DOHH2 (cell line): ENCODE measurements at regions not wholly inside any gene's neighbourhood (a gene's known extent, or its start where the extent isn't known, plus 50 kb on each side); places are given as distances from the start of the nearest gene placed in this dataset.

Experiments
- H3F3A ChIP-seq: fragments of 200-600 bp; sonication (generic), shearing (Covaris generic); 2 replicates; pipeline ENCODE4 v1.6.0; 2016; ENCODE audit warnings: antibody characterized with exemption, mild to moderate bottlenecking; ENCODE audit not compliant: control insufficient read depth, insufficient read depth
- H3K27ac ChIP-seq: fragments of 200-600 bp; sonication (generic); 2 replicates; pipeline ENCODE4 v1.5.1; 2014; ENCODE audit warnings: low read depth, mild to moderate bottlenecking, low read length, moderate library complexity
- H3K27me3 ChIP-seq: fragments of 200-600 bp; sonication (generic); 2 replicates; pipeline ENCODE4 v1.6.1; 2014; ENCODE audit warnings: mild to moderate bottlenecking, low read length, mixed read lengths; ENCODE audit not compliant: control insufficient read depth
- H3K36me3 ChIP-seq: fragments of 200-600 bp; sonication (generic); 2 replicates; pipeline ENCODE4 v1.6.1; 2014; ENCODE audit warnings: mild to moderate bottlenecking, low read length, moderate library complexity, mixed read lengths; ENCODE audit not compliant: control insufficient read depth
- H3K4me1 ChIP-seq: fragments of 200-600 bp; sonication (generic); 2 replicates; pipeline ENCODE4 v1.6.1; 2014; ENCODE audit warnings: mild to moderate bottlenecking, low read length, mixed read lengths; ENCODE audit not compliant: control insufficient read depth
- H3K4me2 ChIP-seq: fragments of 200-600 bp; sonication (generic); 2 replicates; pipeline ENCODE4 v1.6.0; 2014; ENCODE audit warnings: mild to moderate bottlenecking, low read length, moderate library complexity
- H3K4me3 ChIP-seq: fragments of 200-600 bp; sonication (generic); 2 replicates; pipeline ENCODE4 v1.5.1; 2014; ENCODE audit warnings: mild to moderate bottlenecking, low read length, mixed read lengths
- H3K79me2 ChIP-seq: fragments of 200-600 bp; sonication (generic); 2 replicates; pipeline ENCODE4 v1.6.1; 2014; ENCODE audit warnings: mild to moderate bottlenecking, low read length, mixed read lengths; ENCODE audit not compliant: control insufficient read depth
- H3K9me2 ChIP-seq: fragments of 200-600 bp; sonication (generic); replicated peaks from 2 replicates; pipeline ENCODE4 v1.6.1; 2014; ENCODE audit warnings: mild to moderate bottlenecking, low read length, mixed read lengths; ENCODE audit not compliant: control insufficient read depth
- H3K9me3 ChIP-seq: fragments of 200-600 bp; sonication (generic); 2 replicates; pipeline ENCODE4 v1.6.1; 2014; ENCODE audit warnings: antibody characterized with exemption, low read length, mixed read lengths; ENCODE audit not compliant: control insufficient read depth, insufficient read depth
- H4K20me1 ChIP-seq: fragments of 200-600 bp; sonication (generic); 2 replicates; pipeline ENCODE4 v1.6.0; 2014; ENCODE audit warnings: low read depth, mild to moderate bottlenecking, antibody characterized with exemption, low read length, moderate library complexity; ENCODE audit not compliant: control insufficient read depth, insufficient read depth
- EZH2phosphoT487 ChIP-seq: fragments of 200-600 bp; sonication (generic); IDR thresholded peaks from 2 replicates; pipeline ENCODE4 v1.6.1; 2017; ENCODE audit warnings: borderline replicate concordance, mild to moderate bottlenecking, antibody characterized with exemption, low read length, moderate library complexity, mixed read lengths
- TF ChIP-seq, protein P1 (sequence below): fragments of 200-600 bp; sonication (generic); IDR thresholded peaks from one replicate; pipeline ENCODE4 v1.5.1; 2014; ENCODE audit warnings: antibody characterized with exemption, mild to moderate bottlenecking, low read depth, low read length; ENCODE audit not compliant: poor library complexity, severe bottlenecking

DNA sequence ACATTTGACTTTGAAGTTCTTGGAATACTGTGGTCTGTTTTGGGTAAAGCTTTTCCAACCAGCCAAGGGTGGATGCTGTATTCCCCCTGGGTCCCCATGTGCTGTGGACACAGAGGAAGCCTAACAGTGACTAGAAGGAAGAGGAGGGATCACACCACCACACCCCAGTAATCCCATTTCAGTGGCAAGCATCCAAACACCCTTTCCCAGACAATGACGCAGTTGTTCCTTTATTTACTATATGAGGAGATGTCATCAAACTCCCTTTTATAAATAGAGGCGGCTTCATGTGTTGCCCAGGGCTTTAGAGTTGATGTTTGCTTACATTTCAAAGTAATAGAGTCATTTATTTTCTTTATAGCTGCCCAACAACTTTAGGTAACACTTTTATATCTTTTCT is 959.4 kb upstream of the GYPC start:
- H3K79me2 ChIP-seq = no peaks in the 10 kb centered on the region
- no peaks in the 10 kb centered on the region for H3K4me1 ChIP-seq
- no peaks in the 10 kb centered on the region for H3K36me3 ChIP-seq
- H3K4me2 ChIP-seq = no peak overlapping the region
- H3K4me3 ChIP-seq = no peak overlapping the region
- H3K27ac ChIP-seq = no peak overlapping the region
- no peaks in the 10 kb centered on the region for H3K27me3 ChIP-seq
- no peaks in the 10 kb centered on the region for H3F3A ChIP-seq
- no peaks in the 10 kb centered on the region for H3K9me2 ChIP-seq
- H3K9me3 ChIP-seq = no peaks in the 10 kb centered on the region
- H4K20me1 ChIP-seq = no peaks in the 10 kb centered on the region
- no peak for TF ChIP-seq EZH2phosphoT487
- TF ChIP-seq, protein P1, sequence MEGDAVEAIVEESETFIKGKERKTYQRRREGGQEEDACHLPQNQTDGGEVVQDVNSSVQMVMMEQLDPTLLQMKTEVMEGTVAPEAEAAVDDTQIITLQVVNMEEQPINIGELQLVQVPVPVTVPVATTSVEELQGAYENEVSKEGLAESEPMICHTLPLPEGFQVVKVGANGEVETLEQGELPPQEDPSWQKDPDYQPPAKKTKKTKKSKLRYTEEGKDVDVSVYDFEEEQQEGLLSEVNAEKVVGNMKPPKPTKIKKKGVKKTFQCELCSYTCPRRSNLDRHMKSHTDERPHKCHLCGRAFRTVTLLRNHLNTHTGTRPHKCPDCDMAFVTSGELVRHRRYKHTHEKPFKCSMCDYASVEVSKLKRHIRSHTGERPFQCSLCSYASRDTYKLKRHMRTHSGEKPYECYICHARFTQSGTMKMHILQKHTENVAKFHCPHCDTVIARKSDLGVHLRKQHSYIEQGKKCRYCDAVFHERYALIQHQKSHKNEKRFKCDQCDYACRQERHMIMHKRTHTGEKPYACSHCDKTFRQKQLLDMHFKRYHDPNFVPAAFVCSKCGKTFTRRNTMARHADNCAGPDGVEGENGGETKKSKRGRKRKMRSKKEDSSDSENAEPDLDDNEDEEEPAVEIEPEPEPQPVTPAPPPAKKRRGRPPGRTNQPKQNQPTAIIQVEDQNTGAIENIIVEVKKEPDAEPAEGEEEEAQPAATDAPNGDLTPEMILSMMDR = no peak

DNA sequence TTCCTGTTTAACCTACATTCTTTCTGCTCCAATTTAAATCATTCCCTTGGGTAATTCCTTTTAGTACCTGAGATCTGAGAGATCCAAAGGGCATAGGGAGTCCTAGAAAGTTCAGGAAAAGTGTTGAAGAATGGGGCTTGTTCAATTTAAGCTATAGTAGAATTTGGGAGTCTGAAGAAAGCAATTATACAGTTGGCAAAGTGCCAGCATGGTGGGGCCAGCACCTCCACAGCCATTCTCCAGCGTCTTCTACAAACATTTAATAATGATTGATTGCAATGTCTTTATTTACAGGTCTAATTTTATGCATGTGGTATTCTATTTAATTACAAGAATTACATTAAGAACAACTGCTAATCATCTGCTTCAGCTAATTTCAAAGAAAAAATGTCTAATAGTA is 957.7 kb upstream of the GYPC start:
- no peaks in the 10 kb centered on the region for H4K20me1 ChIP-seq
- no peaks in the 10 kb centered on the region for H3K4me1 ChIP-seq
- H3F3A ChIP-seq = no peaks in the 10 kb centered on the region
- no peaks in the 10 kb centered on the region for H3K36me3 ChIP-seq
- no peak overlapping the region for H3K4me3 ChIP-seq
- H3K4me2 ChIP-seq = no peak overlapping the region
- no peaks in the 10 kb centered on the region for H3K27me3 ChIP-seq
- no peaks in the 10 kb centered on the region for H3K79me2 ChIP-seq
- no peaks in the 10 kb centered on the region for H3K9me3 ChIP-seq
- H3K27ac ChIP-seq = no peak overlapping the region
- TF ChIP-seq, protein P1 = no peak
- TF ChIP-seq EZH2phosphoT487 = no peak
- no peaks in the 10 kb centered on the region for H3K9me2 ChIP-seq

DNA sequence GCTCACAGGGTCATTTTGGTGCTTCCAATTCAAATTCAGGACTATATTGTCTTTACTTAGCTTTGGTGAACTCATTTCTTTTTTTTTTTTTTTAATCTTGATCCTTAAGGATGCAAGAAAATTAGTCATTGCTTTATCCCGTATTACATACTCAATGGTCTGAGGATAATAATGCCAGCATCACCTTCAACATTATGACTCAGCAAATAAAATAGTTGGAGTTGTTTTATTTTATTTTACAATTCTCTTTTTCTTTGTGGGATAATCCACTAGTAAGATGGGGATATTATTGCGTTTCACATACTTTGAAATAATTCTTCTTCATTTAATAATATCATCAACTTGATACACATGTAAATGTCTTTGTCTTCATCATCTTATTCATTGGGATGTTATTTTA is 954.9 kb upstream of the GYPC start:
- no peak overlapping the region for H3K4me2 ChIP-seq
- no peaks in the 10 kb centered on the region for H3K4me1 ChIP-seq
- no peak overlapping the region for H3K27ac ChIP-seq
- no peaks in the 10 kb centered on the region for H3F3A ChIP-seq
- no peaks in the 10 kb centered on the region for H4K20me1 ChIP-seq
- no peak overlapping the region for H3K4me3 ChIP-seq
- H3K36me3 ChIP-seq = no peaks in the 10 kb centered on the region
- TF ChIP-seq, protein P1 = no peak
- no peak for TF ChIP-seq EZH2phosphoT487
- H3K27me3 ChIP-seq = no peaks in the 10 kb centered on the region
- no peaks in the 10 kb centered on the region for H3K79me2 ChIP-seq
- no peaks in the 10 kb centered on the region for H3K9me3 ChIP-seq
- H3K9me2 ChIP-seq = no peaks in the 10 kb centered on the region

DNA sequence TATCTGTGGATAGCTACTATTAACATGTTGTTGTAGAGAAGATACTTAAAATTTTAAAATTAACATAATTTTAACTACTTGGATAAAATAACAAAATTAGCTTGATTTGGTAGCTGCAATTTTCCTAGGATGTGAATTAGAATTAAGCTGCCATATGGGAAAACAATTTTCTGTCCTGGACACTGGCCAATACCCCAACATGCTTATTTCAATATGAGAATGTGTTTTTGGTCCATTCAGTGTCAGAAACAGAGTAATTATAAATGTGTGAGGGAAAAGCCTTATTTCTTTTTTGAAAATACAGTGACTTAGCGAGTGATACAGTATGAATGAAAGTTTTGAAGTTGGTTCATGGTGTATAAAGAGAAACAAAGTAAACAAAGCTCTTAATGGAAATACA is 948.3 kb upstream of the GYPC start:
- H3K27me3 ChIP-seq = no peaks in the 10 kb centered on the region
- H3K27ac ChIP-seq = no peak overlapping the region
- no peaks in the 10 kb centered on the region for H3K36me3 ChIP-seq
- H3K4me1 ChIP-seq = no peaks in the 10 kb centered on the region
- no peak overlapping the region for H3K4me3 ChIP-seq
- H3K79me2 ChIP-seq = no peaks in the 10 kb centered on the region
- H3K4me2 ChIP-seq = no peak overlapping the region
- TF ChIP-seq, protein P1 = no peak
- no peak for TF ChIP-seq EZH2phosphoT487
- no peaks in the 10 kb centered on the region for H4K20me1 ChIP-seq
- H3K9me2 ChIP-seq = no peaks in the 10 kb centered on the region
- H3K9me3 ChIP-seq = no peaks in the 10 kb centered on the region
- no peaks in the 10 kb centered on the region for H3F3A ChIP-seq
